Endothelial cell of umbilical vein (primary cell): ENCODE measurements at regions not wholly inside any gene's neighbourhood (a gene's known extent, or its start where the extent isn't known, plus 50 kb on each side); places are given as distances from the start of the nearest gene placed in this dataset.

ENCODE experiments used
- CTCF ChIP-seq, 2 donors: IDR thresholded peaks; 1 replicate in 1 of 2; 2 replicates in 1 of 2; pipeline ENCODE4 v1.5.1; 2011; ENCODE audit warnings: low read length in 2 of 2, mild to moderate bottlenecking in 2 of 2, moderate library complexity in 2 of 2, control low read depth in 1 of 2, inconsistent platforms in 1 of 2, low read depth in 1 of 2; ENCODE audit not compliant: insufficient read depth in 1 of 2; ENCODE audit errors: extremely low read depth in 1 of 2
- EZH2 ChIP-seq: IDR thresholded peaks from 2 replicates; pipeline ENCODE4 v1.6.1; 2012; ENCODE audit warnings: borderline replicate concordance, low read depth, mild to moderate bottlenecking, moderate library complexity, low read length, inconsistent platforms; ENCODE audit not compliant: severe bottlenecking
- JUN ChIP-seq: IDR thresholded peaks from 2 replicates; pipeline ENCODE4 v1.6.1; 2011; ENCODE audit warnings: borderline replicate concordance, low read depth; ENCODE audit not compliant: insufficient read length, insufficient read depth
- MAX ChIP-seq: IDR thresholded peaks from 2 replicates; pipeline ENCODE4 v1.6.1; 2011; ENCODE audit not compliant: insufficient read depth, insufficient read length
- MYC ChIP-seq: IDR thresholded peaks from one replicate; pipeline ENCODE4 v1.6.1; 2011; ENCODE audit warnings: mild to moderate bottlenecking, low read depth, low read length
- POLR2A ChIP-seq: IDR thresholded peaks from 2 replicates; pipeline ENCODE4 v1.6.1; 2012; ENCODE audit warnings: low read depth, mild to moderate bottlenecking, control low read depth, low read length
- POLR2AphosphoS5 ChIP-seq: IDR thresholded peaks from 2 replicates; pipeline ENCODE4 v1.6.1; 2012; ENCODE audit warnings: low read depth, mild to moderate bottlenecking, control low read depth, low read length, moderate library complexity; ENCODE audit not compliant: insufficient read depth

GRCh38 chr13:87877477-87877876 lies 206.3 kb downstream of the SLITRK5 start:
- TF ChIP-seq POLR2A: no peak
- no peak for TF ChIP-seq CTCF (IDR thresholded peaks at IDR 0.05; ENCODE audit: extremely low read depth in 1 of 2, insufficient read depth in 1 of 2, low read depth in 1 of 2, low read length in 2 of 2)
- TF ChIP-seq EZH2: no peak
- TF ChIP-seq POLR2AphosphoS5: no peak
- TF ChIP-seq MYC: no peak
- TF ChIP-seq MAX: no peak
- TF ChIP-seq JUN: no peak
